Esophagus muscularis mucosa (tissue), 4 donors: ENCODE measurements at regions not wholly inside any gene's neighbourhood (a gene's known extent, or its start where the extent isn't known, plus 50 kb on each side); places are given as distances from the start of the nearest gene placed in this dataset.
"Not testable (repeated sequence)": the region's sequence is repeated elsewhere in the genome, so short reads cannot be mapped to it uniquely, and the experiment has no call there.

Experiments used
- DNase-seq: peaks from one replicate; pipeline ENCODE4 v3.0.0-alpha.2; 2017; ENCODE audit errors: extremely low spot score
- H3K27ac ChIP-seq, 4 donors: fragments of 200-600 bp; sonication (generic); replicated peaks in 1 of 4; 1 replicate in 3 of 4; 2 replicates in 1 of 4; pipeline ENCODE4 v1.5.1; 2016 to 2019; ENCODE audit warnings: mild to moderate bottlenecking in 1 of 4
- H3K27me3 ChIP-seq, 4 donors: fragments of 200-600 bp; sonication (generic); one replicate each; pipeline versions ENCODE4 v1.5.1 to v1.6.0; 2016 to 2019
- H3K36me3 ChIP-seq, 4 donors: fragments of 200-600 bp; sonication (generic); one replicate each; pipeline ENCODE4 v1.5.1; 2016 to 2019
- H3K4me1 ChIP-seq, 4 donors: fragments of 200-600 bp; sonication (generic); one replicate each; pipeline ENCODE4 v1.5.1; 2016 to 2019
- H3K4me3 ChIP-seq, 4 donors: fragments of 200-600 bp; sonication (generic); 1 replicate in 2 of 4; 2 replicates in 2 of 4; pipeline ENCODE4 v1.5.1; 2016 to 2019; ENCODE audit warnings: mild to moderate bottlenecking in 4 of 4, moderate library complexity in 1 of 4
- H3K9me3 ChIP-seq, 4 donors: fragments of 200-600 bp; sonication (generic); 1 replicate in 3 of 4; 2 replicates in 1 of 4; pipeline ENCODE4 v1.5.1; 2016 to 2019
- EP300 ChIP-seq: sonication (generic); formaldehyde crosslinking; IDR thresholded peaks from one replicate; pipeline ENCODE4 v1.6.1; 2017; ENCODE audit warnings: antibody characterized with exemption
- POLR2A ChIP-seq: fragments of 450-650 bp; IDR thresholded peaks from one replicate; pipeline ENCODE4 v1.6.1; 2017; ENCODE audit warnings: antibody characterized with exemption, moderate library complexity, mild to moderate bottlenecking, low read depth
- POLR2AphosphoS5 ChIP-seq, 2 donors: sonication (generic); formaldehyde crosslinking; IDR thresholded peaks; one replicate each; pipeline ENCODE4 v1.6.1; 2017; ENCODE audit warnings: antibody characterized with exemption in 2 of 2
- WGBS: methylation state at CpG from one replicate; pipeline ENCODE4 v1.1.5; 2018; 5-methylcytosine and 5-hydroxymethylcytosine counted together
- intact Hi-C: fragments of 100-400 bp; cut with DNase I; formaldehyde crosslinking; loops from one replicate; pipeline ENCODE4 v1.15.1; 2023
- TF ChIP-seq, protein P1 (sequence below), 3 experiments: fragments of 200-600 bp in 2 of 3; fragments of 450-650 bp in 1 of 3; sonication (generic) in 2 of 3; IDR thresholded peaks; one replicate each; pipeline ENCODE4 v1.5.1; 2017 to 2019; ENCODE audit warnings: antibody characterized with exemption in 3 of 3, mild to moderate bottlenecking in 2 of 3, moderate library complexity in 1 of 3

DNA sequence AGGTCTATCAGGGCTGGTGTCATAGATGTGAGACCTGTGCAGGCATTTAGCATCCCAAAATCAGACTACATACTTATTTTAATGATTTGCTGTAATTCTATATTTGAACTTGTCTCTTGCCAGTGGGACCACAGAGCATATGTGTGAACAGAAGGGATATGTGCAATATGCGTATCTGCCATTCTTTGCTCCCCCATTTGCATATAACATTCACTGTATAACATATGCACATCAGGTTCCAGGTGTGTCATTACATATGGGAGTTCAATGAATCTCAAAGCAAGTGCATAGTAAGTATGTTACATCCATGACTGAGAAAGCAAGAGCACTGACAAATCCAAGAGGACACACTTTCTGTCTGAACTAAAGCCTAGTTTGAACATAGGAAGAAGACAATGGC lies 1115.1 kb upstream of the CNTN5 start:
- no peak overlapping the region for H3K4me3 ChIP-seq
- 100% methylated on average over 1 of the region's 1 CpG for WGBS
- DNase-seq: no peak
- no peaks in the 10 kb centered on the region for H3K27me3 ChIP-seq
- no peak for TF ChIP-seq EP300
- TF ChIP-seq POLR2A: no peak
- TF ChIP-seq, protein P1, sequence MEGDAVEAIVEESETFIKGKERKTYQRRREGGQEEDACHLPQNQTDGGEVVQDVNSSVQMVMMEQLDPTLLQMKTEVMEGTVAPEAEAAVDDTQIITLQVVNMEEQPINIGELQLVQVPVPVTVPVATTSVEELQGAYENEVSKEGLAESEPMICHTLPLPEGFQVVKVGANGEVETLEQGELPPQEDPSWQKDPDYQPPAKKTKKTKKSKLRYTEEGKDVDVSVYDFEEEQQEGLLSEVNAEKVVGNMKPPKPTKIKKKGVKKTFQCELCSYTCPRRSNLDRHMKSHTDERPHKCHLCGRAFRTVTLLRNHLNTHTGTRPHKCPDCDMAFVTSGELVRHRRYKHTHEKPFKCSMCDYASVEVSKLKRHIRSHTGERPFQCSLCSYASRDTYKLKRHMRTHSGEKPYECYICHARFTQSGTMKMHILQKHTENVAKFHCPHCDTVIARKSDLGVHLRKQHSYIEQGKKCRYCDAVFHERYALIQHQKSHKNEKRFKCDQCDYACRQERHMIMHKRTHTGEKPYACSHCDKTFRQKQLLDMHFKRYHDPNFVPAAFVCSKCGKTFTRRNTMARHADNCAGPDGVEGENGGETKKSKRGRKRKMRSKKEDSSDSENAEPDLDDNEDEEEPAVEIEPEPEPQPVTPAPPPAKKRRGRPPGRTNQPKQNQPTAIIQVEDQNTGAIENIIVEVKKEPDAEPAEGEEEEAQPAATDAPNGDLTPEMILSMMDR (IDR thresholded peaks at IDR 0.05): no peak
- TF ChIP-seq POLR2AphosphoS5 (IDR thresholded peaks at IDR 0.05): no peak
- intact Hi-C loops: no loop called here
- H3K4me1 ChIP-seq: no peaks in the 10 kb centered on the region
- H3K36me3 ChIP-seq: no peaks in the 10 kb centered on the region
- H3K9me3 ChIP-seq: no peaks in the 10 kb centered on the region
- no peak overlapping the region for H3K27ac ChIP-seq

DNA sequence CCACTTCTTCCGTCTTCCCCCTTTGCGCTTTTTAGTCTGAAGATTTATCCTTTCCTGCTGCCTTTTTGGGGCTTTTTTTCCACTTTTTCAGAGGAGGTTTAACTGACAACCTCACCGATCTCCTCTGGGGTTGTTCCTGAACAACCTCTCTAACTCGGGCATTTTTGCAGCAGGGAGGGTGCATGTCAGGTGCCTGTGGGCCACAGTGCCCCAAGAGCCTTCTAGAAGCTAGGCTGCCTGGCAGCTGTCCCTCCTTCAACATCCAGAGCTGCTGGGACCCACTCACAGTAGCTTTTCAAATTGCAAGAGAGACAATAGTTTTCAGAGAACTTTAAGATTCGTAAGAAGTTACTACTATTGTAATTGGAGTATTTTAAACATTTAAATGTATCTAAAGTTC lies 1112.4 kb upstream of the CNTN5 start:
- WGBS: 89% methylated on average over 5 of the region's 5 CpGs

DNA sequence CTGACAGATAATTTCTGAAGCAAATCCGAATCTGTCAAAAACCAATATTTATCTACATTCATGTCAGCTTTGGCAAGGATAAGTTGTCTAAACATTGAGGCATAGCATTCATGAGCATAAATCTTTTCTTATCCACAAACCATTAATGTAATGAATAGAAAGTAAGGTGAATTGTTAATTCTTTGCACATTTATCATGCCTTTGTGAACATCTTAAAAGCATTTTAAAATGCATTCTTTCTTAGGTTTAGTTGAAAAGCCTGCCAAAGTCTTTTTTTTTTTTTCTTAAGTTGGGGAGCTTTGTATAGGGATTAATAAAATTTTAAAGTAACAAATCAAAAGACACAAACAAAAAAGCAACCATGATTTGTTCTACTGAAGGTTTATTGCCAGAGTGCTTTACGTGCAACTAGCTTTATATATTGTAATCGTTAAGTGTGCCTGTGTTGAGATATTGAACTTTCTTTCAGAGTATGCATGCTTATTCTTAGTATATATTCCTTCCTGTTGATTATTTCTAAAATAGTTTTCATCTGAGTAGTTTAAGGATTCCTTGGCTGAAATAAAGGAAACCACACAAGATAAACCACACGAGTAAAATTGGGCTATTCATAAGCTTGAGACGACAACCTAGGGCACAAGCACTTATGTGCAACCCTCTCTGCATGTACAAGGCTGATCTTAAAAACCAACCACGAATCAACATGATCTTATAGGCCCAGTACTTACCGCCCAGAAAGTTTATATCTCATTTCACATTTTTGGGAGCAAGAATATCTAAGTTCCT lies 1110.9 kb upstream of the CNTN5 start:
- no peak for DNase-seq
- 45% methylated on average over 7 of the region's 7 CpGs for WGBS
- Histone ChIP-seq H3K4me1 (no peaks in the 10 kb centered on the region), H3K36me3 (no peaks in the 10 kb centered on the region), H3K4me3 (no peak overlapping the region), H3K27me3 (no peaks in the 10 kb centered on the region), H3K27ac (no peak overlapping the region), H3K9me3 (no peaks in the 10 kb centered on the region)
- intact Hi-C loops: no loop called here
- no peak for TF ChIP-seq POLR2AphosphoS5 (IDR thresholded peaks at IDR 0.05)
- TF ChIP-seq POLR2A: no peak
- no peak for TF ChIP-seq EP300
- TF ChIP-seq, protein P1 (IDR thresholded peaks at IDR 0.05): no peak

More for the DNA sequence above, 1112.4 kb upstream of the CNTN5 start:
- intact Hi-C loops: no loop called here
- Histone ChIP-seq H3K27ac (no peak overlapping the region), H3K9me3 (no peaks in the 10 kb centered on the region), H3K4me1 (no peaks in the 10 kb centered on the region), H3K27me3 (no peaks in the 10 kb centered on the region), H3K36me3 (no peaks in the 10 kb centered on the region), H3K4me3 (no peak overlapping the region)
- DNase-seq: no peak
- no peak for TF ChIP-seq POLR2AphosphoS5 (IDR thresholded peaks at IDR 0.05)
- TF ChIP-seq POLR2A: no peak
- no peak for TF ChIP-seq EP300
- TF ChIP-seq, protein P1 (IDR thresholded peaks at IDR 0.05): no peak

DNA sequence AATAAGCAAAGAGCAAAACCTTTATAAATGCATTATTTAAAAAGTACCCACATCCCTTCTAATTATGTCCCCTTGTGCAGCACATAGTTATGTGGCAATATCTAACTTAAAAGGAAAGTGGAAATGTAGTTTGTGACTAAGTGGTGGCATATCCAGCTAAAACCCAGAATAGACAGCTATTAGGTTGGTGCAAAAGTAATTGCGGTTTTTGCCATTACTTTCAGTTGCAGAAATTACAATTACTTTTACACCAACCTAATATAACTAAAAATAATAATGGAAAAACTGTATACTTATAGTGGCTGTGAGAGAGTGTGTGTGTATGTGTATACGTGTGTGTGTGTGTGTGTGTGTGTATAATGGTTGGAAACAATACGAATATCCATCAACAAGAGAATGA lies 1108.1 kb upstream of the CNTN5 start:
- Histone ChIP-seq H3K9me3 (no peaks in the 10 kb centered on the region), H3K36me3 (no peaks in the 10 kb centered on the region), H3K27me3 (no peaks in the 10 kb centered on the region), H3K4me1 (no peaks in the 10 kb centered on the region), H3K27ac (no peak overlapping the region), H3K4me3 (no peak overlapping the region)
- DNase-seq: no peak
- TF ChIP-seq EP300 (no peak), POLR2AphosphoS5 (IDR thresholded peaks at IDR 0.05) (no peak), POLR2A (no peak)
- TF ChIP-seq, protein P1 (IDR thresholded peaks at IDR 0.05): no peak
- intact Hi-C loops: no loop called here
- 80% methylated on average over 3 of the region's 3 CpGs for WGBS

DNA sequence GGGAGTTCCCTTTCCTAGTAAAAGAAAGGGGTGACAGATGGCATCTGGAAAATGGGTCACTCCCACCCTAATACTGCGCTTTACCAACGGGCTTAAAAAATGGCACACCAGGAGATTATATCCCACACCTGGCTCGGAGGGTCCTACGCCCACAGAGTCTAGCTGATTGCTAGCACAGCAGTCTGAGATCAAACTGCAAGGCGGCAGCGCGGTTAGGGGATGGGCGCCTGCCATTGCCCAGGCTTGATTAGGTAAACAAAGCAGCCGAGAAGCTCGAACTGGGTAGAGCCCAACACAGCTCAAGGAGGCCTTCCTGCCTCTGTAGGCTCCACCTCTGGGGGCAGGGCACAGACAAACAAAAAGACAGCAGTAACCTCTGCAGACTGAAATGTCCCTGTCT lies 1097.8 kb upstream of the CNTN5 start:
- H3K27me3 ChIP-seq, H3K36me3 ChIP-seq, H3K9me3 ChIP-seq, H3K4me3 ChIP-seq, intact Hi-C loops, H3K4me1 ChIP-seq, H3K27ac ChIP-seq, DNase-seq: not testable (repeated sequence)
- WGBS: 98% methylated on average over 10 of the region's 10 CpGs
